OCI-LY7 (cell line): ENCODE measurements at regions not wholly inside any gene's neighbourhood (a gene's known extent, or its start where the extent isn't known, plus 50 kb on each side); places are given as distances from the start of the nearest gene placed in this dataset.

Source experiments
- BruUV-seq: library from RNA; stranded (reverse); fragments of 400-500 nt; replicated peaks from 2 replicates; lab custom pipeline; 2021; lab: Mats Ljungman, UMichigan
- CTCF ChIA-PET: fragments of 300-600 bp; sonication (Branson Sonifier 250); formaldehyde crosslinking; loops from one replicate; lab custom pipeline; 2022; ENCODE audit warnings: antibody characterized with exemption; ENCODE audit not compliant: unreplicated experiment; lab: Charles Lee
- POLR2A ChIA-PET: fragments of 300-600 bp; sonication (Branson Sonifier 250); formaldehyde crosslinking; loops from one replicate; lab custom pipeline; 2022; ENCODE audit warnings: antibody characterized with exemption; lab: Charles Lee
- DNase-seq: peaks from one replicate; pipeline ENCODE4 v3.0.0-alpha.2; 2015; ENCODE audit warnings: low spot score
- H2AFZ ChIP-seq: fragments of 200-600 bp; sonication (generic), shearing (Covaris generic); 2 replicates; pipeline ENCODE4 v1.6.1; 2014; ENCODE audit warnings: mild to moderate bottlenecking, antibody characterized with exemption, low read length, moderate library complexity
- H3K27ac ChIP-seq: fragments of 200-600 bp; sonication (generic); 2 replicates; pipeline ENCODE4 v1.5.1; 2014; ENCODE audit warnings: mixed run types, low read depth, mild to moderate bottlenecking, moderate library complexity, low read length, inconsistent platforms; ENCODE audit not compliant: poor library complexity, severe bottlenecking
- H3K36me3 ChIP-seq: fragments of 200-600 bp; sonication (generic); 2 replicates; pipeline ENCODE4 v1.6.1; 2014; ENCODE audit warnings: mild to moderate bottlenecking, antibody characterized with exemption, low read length, moderate library complexity, mixed read lengths; ENCODE audit not compliant: insufficient read depth
- H3K4me1 ChIP-seq: fragments of 200-600 bp; sonication (generic); 2 replicates; pipeline ENCODE4 v1.5.1; 2014; ENCODE audit warnings: mild to moderate bottlenecking, low read length; ENCODE audit not compliant: insufficient read depth, poor library complexity, severe bottlenecking
- H3K4me2 ChIP-seq: fragments of 200-600 bp; sonication (generic); 2 replicates; pipeline ENCODE4 v1.6.1; 2014; ENCODE audit warnings: mild to moderate bottlenecking, low read length
- H3K4me3 ChIP-seq: fragments of 200-600 bp; sonication (generic); 2 replicates; pipeline ENCODE4 v1.5.1; 2014; ENCODE audit warnings: mild to moderate bottlenecking, low read depth, low read length; ENCODE audit not compliant: poor library complexity, severe bottlenecking
- H3K79me2 ChIP-seq: fragments of 200-600 bp; sonication (generic); 2 replicates; pipeline ENCODE4 v1.6.1; 2016; ENCODE audit warnings: low read depth, mild to moderate bottlenecking, low read length, moderate library complexity, mixed read lengths; ENCODE audit not compliant: insufficient read depth
- H3K9me2 ChIP-seq: fragments of 200-600 bp; sonication (generic); 2 replicates; pipeline ENCODE4 v1.6.1; 2016; ENCODE audit warnings: mild to moderate bottlenecking, low read length, mixed read lengths; ENCODE audit not compliant: insufficient read depth
- H3K9me3 ChIP-seq: fragments of 200-600 bp; sonication (generic); 2 replicates; pipeline ENCODE4 v1.6.1; 2014; ENCODE audit warnings: mild to moderate bottlenecking, mixed run types, low read length, mixed read lengths
- H4K20me1 ChIP-seq: fragments of 200-600 bp; sonication (generic); 2 replicates; pipeline ENCODE4 v1.6.1; 2014; ENCODE audit warnings: mild to moderate bottlenecking, antibody characterized with exemption, low read length, moderate library complexity, mixed read lengths; ENCODE audit not compliant: insufficient read depth
- EZH2phosphoT487 ChIP-seq: fragments of 200-600 bp; sonication (generic); IDR thresholded peaks from 2 replicates; pipeline ENCODE4 v1.6.1; 2018; ENCODE audit warnings: low read depth, borderline replicate concordance, mild to moderate bottlenecking, mixed run types, antibody characterized with exemption, low read length, moderate library complexity, mixed read lengths
- intact Hi-C: fragments of 100-400 bp; cut with micrococcal nuclease; formaldehyde crosslinking; loops from one replicate; pipeline ENCODE4 v1.10.0; 2022; ENCODE audit not compliant: unreplicated experiment
- TF ChIP-seq, protein P1 (sequence below): fragments of 200-600 bp; sonication (generic); conservative IDR thresholded peaks from 2 replicates; pipeline ENCODE4 v1.5.1; 2014; ENCODE audit warnings: mild to moderate bottlenecking, antibody characterized with exemption, low read length, moderate library complexity, mixed read lengths

DNA sequence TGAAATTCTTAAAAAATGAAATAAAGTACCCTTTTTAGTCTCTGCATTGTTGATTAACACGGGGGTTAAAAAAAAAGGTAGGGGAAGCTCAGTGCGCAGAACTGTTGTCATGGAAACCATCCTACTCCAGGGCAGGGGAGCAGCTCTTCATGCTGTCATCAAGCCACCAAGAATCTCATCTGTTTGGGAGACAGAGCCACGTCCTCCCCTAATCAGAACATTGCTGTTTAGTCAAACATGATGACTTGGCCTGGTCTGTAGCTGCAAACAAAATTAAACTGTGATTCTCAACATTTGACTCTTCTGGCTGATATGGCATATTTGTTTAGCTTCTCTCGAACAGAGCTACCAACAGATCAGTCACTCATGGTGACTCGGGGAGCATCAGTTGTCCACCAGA, 254.4 kb upstream of the KLF14 start:
- no TSS peak for BruUV-seq
- no peaks in the 10 kb centered on the region for H3K9me2 ChIP-seq
- H3K27ac ChIP-seq: no peak overlapping the region
- no peaks in the 10 kb centered on the region; the same call in 1 of the 2 replicates for H3K36me3 ChIP-seq
- CTCF ChIA-PET: no interaction called here
- DNase-seq: no peak
- POLR2A ChIA-PET: interaction anchor here (0.8 to 1.6 kb wide), 4 partner anchors 8 to 363 kb away, joined by 3 to 8 read pairs (median 4); no protein-coding TSS in a partner anchor
- no peak overlapping the region for H2AFZ ChIP-seq
- no peaks in the 10 kb centered on the region for H3K9me3 ChIP-seq
- no peaks in the 10 kb centered on the region for H4K20me1 ChIP-seq
- no peaks in the 10 kb centered on the region for H3K79me2 ChIP-seq
- intact Hi-C loops: loop anchor here (10.0 kb wide), 1 partner anchor 436 kb away; no protein-coding TSS in a partner anchor
- no peak for TF ChIP-seq EZH2phosphoT487
- TF ChIP-seq, protein P1, sequence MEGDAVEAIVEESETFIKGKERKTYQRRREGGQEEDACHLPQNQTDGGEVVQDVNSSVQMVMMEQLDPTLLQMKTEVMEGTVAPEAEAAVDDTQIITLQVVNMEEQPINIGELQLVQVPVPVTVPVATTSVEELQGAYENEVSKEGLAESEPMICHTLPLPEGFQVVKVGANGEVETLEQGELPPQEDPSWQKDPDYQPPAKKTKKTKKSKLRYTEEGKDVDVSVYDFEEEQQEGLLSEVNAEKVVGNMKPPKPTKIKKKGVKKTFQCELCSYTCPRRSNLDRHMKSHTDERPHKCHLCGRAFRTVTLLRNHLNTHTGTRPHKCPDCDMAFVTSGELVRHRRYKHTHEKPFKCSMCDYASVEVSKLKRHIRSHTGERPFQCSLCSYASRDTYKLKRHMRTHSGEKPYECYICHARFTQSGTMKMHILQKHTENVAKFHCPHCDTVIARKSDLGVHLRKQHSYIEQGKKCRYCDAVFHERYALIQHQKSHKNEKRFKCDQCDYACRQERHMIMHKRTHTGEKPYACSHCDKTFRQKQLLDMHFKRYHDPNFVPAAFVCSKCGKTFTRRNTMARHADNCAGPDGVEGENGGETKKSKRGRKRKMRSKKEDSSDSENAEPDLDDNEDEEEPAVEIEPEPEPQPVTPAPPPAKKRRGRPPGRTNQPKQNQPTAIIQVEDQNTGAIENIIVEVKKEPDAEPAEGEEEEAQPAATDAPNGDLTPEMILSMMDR: no peak
- H3K4me3 ChIP-seq: no peak overlapping the region
- H3K4me2 ChIP-seq: no peak overlapping the region
- no peaks in the 10 kb centered on the region for H3K4me1 ChIP-seq

DNA sequence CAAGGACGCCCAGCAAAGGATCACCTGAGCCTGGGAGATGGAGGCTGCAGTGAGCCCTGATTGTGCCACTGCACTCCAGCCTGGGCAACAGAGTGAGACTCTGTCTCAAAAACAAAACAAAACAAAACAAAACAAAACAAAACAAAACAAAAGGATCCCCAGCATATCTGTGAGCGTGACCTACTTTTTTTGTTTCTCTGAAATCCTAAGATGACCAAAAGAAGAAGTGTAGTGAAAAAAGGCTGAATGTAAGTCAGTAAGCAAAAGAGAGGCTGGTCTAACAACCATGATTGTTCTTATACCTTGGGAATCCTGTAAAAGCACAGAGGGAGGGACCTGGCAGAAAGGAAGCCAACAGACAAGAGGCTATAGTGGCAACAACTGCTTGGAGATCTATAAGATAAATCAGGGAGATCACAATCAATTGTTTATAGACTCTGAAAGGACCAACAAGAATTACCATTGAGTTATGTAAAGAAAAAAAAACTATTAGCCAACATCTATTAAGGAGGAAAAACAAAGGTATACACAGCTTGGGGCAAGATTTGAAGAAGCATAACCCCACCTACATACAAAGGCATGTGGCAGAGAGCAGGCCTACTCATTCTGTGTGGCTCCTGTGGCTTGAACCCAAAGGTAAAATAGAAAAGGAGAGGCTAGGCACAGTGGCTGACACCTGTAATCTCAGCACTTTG, 255.2 kb upstream of the KLF14 start:
- no peak for DNase-seq
- no peaks in the 10 kb centered on the region for H3K9me3 ChIP-seq
- intact Hi-C loops: loop anchor here (10.0 kb wide), 1 partner anchor 436 kb away; no protein-coding TSS in a partner anchor
- no peaks in the 10 kb centered on the region for H3K79me2 ChIP-seq
- BruUV-seq: no TSS peak
- no peak overlapping the region for H3K27ac ChIP-seq
- CTCF ChIA-PET: no interaction called here
- no peak overlapping the region for H3K4me2 ChIP-seq
- H4K20me1 ChIP-seq: no peaks in the 10 kb centered on the region
- TF ChIP-seq EZH2phosphoT487: no peak
- TF ChIP-seq, protein P1: no peak
- no peak overlapping the region for H2AFZ ChIP-seq
- H3K4me3 ChIP-seq: no peak overlapping the region
- POLR2A ChIA-PET: interaction anchor here (0.6 to 1.6 kb wide), 5 partner anchors 14 to 428 kb away, joined by 3 to 8 read pairs (median 4); no protein-coding TSS in a partner anchor
- H3K9me2 ChIP-seq: no peaks in the 10 kb centered on the region
- no peaks in the 10 kb centered on the region; the same call in 1 of the 2 replicates for H3K36me3 ChIP-seq
- no peaks in the 10 kb centered on the region for H3K4me1 ChIP-seq
